Adrenal gland (tissue), 9 donors: ENCODE measurements at regions not wholly inside any gene's neighbourhood (a gene's known extent, or its start where the extent isn't known, plus 50 kb on each side); places are given as distances from the start of the nearest gene placed in this dataset.

Experiments
- DNase-seq, 7 donors: peaks; one replicate each; pipeline ENCODE4 v3.0.0-alpha.2; 2019 to 2020
- H3K27ac ChIP-seq, 5 donors: fragments of 200-600 bp; sonication (generic) in 4 of 5; 1 replicate in 3 of 5; 2 replicates in 2 of 5; pipeline versions ENCODE4 v1.5.1 to v1.8.0; 2016 to 2020; ENCODE audit warnings: mild to moderate bottlenecking in 1 of 5
- H3K27me3 ChIP-seq: fragments of 200-600 bp; 2 replicates; pipeline ENCODE4 v1.8.0; 2021
- H3K36me3 ChIP-seq, 2 donors: fragments of 200-600 bp; replicated peaks in 1 of 2; 1 replicate in 1 of 2; 2 replicates in 1 of 2; pipeline versions ENCODE4 v1.5.1 to v1.8.0; 2018 to 2022
- H3K4me1 ChIP-seq, 2 donors: fragments of 200-600 bp; replicated peaks in 1 of 2; 1 replicate in 1 of 2; 2 replicates in 1 of 2; pipeline versions ENCODE4 v1.5.1 to v1.8.0; 2018 to 2021
- H3K4me3 ChIP-seq, 4 donors: fragments of 200-600 bp; sonication (generic) in 3 of 4; one replicate each; pipeline ENCODE4 v1.5.1; 2016 to 2018
- H3K9me3 ChIP-seq, 3 donors: fragments of 200-600 bp; sonication (generic) in 1 of 3; replicated peaks in 1 of 3; 1 replicate in 2 of 3; 2 replicates in 1 of 3; pipeline versions ENCODE4 v1.5.1 to v1.8.0; 2016 to 2021
- POLR2A ChIP-seq, 2 donors: fragments of 450-650 bp; IDR thresholded peaks; one replicate each; pipeline ENCODE4 v1.6.1; 2017; ENCODE audit warnings: antibody characterized with exemption in 2 of 2, mild to moderate bottlenecking in 2 of 2, moderate library complexity in 1 of 2
- WGBS, 4 donors: extraction: QIAGEN DNeasy Blood & Tissue Kit in 2 of 4; methylation state at CpG; one replicate each; pipeline versions ENCODE4 v1.1.5 to v1.1.7; 2013 to 2017; 5-methylcytosine and 5-hydroxymethylcytosine counted together
- intact Hi-C, 2 donors: fragments of 100-400 bp; cut with DNase I; formaldehyde crosslinking; loops; one replicate each; pipeline versions ENCODE4 v1.14.1 to v1.15.0; 2022 to 2023
- TF ChIP-seq, protein P1 (sequence below), 6 experiments: fragments of 450-650 bp in 4 of 6; fragments of 200-600 bp in 2 of 6; sonication (generic) in 1 of 6; IDR thresholded peaks; 1 replicate in 5 of 6; 2 replicates in 1 of 6; pipeline versions ENCODE4 v1.5.1 to v1.8.0; 2016 to 2021; ENCODE audit warnings: antibody characterized with exemption in 6 of 6, mild to moderate bottlenecking in 2 of 6, moderate library complexity in 1 of 6
- donor health status: healthy with polysubstance abuse.
- donor health status: Bipolar disorder and iron deficiency.
- donor health status: DM: yes; HTN: yes; CAD: no.
- donor health status: DM: no; HTN: no; CAD: no.
- donor health status: DM: no; HTN: no; CAD: no.

DNA sequence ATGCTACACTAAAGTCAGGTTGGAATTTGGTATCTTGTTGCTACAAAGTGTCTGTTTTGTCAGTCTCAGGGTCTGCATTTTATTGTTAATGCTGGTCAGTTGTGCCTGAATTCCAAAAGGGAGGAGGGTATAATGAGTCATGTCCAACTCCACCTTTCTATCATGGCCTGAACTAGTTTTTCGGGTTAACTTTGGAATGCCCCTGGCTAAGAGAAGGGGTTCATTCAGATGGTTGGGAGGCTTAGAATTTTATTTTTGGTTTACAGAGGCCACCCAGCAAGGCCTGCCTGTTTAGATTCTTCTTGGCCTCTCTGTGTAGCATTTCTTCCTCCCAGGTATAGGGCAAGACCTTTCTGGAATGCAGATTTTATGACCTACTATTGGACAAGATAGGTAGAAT lies 93.2 kb downstream of the SKIDA1 start:
- Histone ChIP-seq H3K36me3 (no peaks in the 10 kb centered on the region), H3K27ac (no peak overlapping the region), H3K4me3 (no peak overlapping the region), H3K9me3 (no peaks in the 10 kb centered on the region), H3K4me1 (no peaks in the 10 kb centered on the region), H3K27me3 (no peaks in the 10 kb centered on the region)
- no peak for TF ChIP-seq POLR2A (IDR thresholded peaks at IDR 0.05)
- TF ChIP-seq, protein P1, sequence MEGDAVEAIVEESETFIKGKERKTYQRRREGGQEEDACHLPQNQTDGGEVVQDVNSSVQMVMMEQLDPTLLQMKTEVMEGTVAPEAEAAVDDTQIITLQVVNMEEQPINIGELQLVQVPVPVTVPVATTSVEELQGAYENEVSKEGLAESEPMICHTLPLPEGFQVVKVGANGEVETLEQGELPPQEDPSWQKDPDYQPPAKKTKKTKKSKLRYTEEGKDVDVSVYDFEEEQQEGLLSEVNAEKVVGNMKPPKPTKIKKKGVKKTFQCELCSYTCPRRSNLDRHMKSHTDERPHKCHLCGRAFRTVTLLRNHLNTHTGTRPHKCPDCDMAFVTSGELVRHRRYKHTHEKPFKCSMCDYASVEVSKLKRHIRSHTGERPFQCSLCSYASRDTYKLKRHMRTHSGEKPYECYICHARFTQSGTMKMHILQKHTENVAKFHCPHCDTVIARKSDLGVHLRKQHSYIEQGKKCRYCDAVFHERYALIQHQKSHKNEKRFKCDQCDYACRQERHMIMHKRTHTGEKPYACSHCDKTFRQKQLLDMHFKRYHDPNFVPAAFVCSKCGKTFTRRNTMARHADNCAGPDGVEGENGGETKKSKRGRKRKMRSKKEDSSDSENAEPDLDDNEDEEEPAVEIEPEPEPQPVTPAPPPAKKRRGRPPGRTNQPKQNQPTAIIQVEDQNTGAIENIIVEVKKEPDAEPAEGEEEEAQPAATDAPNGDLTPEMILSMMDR (IDR thresholded peaks at IDR 0.05) = no peak
- 83 to 100% (median 93%) methylated on average over 1 of the region's 1 CpG for WGBS, 4 donors
- intact Hi-C loops = no loop called here
- DNase-seq = no peak

DNA sequence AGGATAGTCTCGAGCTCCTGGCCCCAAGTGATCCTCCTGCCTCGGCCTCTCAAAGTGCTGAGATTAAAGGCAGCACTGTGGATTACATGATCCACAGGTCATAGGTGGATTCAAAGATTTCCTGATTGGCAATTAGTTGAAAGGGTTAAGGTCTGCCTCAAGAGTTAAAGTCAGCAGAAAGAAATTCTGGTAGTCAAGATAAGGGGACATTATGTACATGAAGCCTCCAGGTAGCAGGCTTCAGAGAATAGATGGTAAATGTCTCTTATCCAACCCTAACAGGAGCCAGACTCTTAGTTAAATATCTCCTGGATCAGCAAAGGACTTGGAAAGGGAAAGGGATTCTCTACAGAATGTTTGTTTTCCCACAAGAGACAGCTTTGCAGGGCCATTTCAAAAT lies 93.7 kb downstream of the SKIDA1 start:
- TF ChIP-seq, protein P1 (IDR thresholded peaks at IDR 0.05) = no peak
- no peak for TF ChIP-seq POLR2A (IDR thresholded peaks at IDR 0.05)
- WGBS, 4 donors = 85 to 94% (median 92%) methylated on average over 2 of the region's 2 CpGs
- no peaks in the 10 kb centered on the region for H3K36me3 ChIP-seq
- no peak overlapping the region for H3K4me3 ChIP-seq
- H3K4me1 ChIP-seq = no peaks in the 10 kb centered on the region
- intact Hi-C loops = no loop called here
- H3K9me3 ChIP-seq = no peaks in the 10 kb centered on the region
- no peaks in the 10 kb centered on the region for H3K27me3 ChIP-seq
- H3K27ac ChIP-seq = no peak overlapping the region
- DNase-seq = no peak

DNA sequence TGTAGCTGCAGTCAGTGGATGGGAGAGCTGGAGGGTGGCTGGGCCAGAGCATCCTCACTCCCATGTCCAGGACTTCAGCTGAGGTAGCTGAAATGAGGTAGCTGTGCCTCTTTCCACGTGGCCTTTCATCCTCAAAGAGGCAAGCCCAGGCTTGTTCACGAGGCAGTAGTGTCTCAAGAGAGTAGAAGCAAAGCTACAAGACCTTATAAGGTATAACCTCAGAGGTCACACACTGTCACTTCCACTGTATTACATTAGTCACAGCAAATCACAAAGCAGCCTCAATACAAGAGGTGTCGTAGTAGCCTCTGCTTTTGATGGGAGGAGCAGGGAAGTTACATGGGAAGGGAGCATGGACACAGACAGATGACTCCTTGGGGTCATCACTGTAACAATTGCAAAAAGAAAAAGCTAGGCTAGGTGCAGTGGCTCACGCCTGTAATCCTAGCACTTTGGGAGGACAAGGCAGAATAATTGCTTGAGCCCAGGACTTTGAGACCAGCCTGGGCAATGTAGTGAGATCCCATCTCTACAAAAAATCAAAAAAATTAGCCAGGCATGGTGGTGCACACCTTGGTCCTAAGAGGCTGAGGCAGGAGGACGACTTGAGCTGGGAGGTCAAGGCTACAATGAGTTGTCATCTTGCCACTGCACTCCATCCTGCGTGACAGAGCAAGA lies 97.5 kb downstream of the SKIDA1 start:
- no peak for DNase-seq
- no peak for TF ChIP-seq POLR2A (IDR thresholded peaks at IDR 0.05)
- TF ChIP-seq, protein P1 (IDR thresholded peaks at IDR 0.05) = no peak
- Histone ChIP-seq H3K4me3 (no peak overlapping the region), H3K9me3 (no peaks in the 10 kb centered on the region), H3K27ac (no peak overlapping the region), H3K27me3 (no peaks in the 10 kb centered on the region), H3K4me1 (no peaks in the 10 kb centered on the region), H3K36me3 (no peaks in the 10 kb centered on the region)
- intact Hi-C loops = no loop called here
- 79 to 85% (median 82%) methylated on average over 6 of the region's 6 CpGs for WGBS, 4 donors

DNA sequence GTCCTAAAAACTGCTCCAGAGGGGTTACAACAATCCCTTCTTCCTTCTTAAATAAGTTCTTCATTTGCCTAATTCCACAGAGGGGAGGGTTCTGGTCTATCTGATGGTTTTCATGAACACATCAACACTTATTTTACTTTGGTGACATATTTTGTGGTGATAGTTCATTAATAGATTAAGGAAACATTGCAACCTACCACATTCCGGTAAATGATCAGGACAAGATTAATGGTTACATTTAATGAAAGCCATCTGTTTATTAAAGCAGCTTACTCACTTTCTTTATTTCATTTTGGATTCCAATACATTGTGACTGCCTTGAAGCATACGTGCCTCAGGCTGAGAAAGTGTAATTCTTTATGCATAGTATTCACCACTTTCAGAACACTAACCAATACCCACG lies 101.0 kb downstream of the SKIDA1 start:
- TF ChIP-seq POLR2A (IDR thresholded peaks at IDR 0.05) = no peak
- TF ChIP-seq, protein P1 (IDR thresholded peaks at IDR 0.05) = no peak
- Histone ChIP-seq H3K9me3 (no peaks in the 10 kb centered on the region), H3K36me3 (no peaks in the 10 kb centered on the region), H3K4me1 (no peaks in the 10 kb centered on the region), H3K4me3 (no peak overlapping the region), H3K27ac (no peak overlapping the region), H3K27me3 (no peaks in the 10 kb centered on the region)
- intact Hi-C loops = no loop called here
- no peak for DNase-seq
- 60 to 76% (median 68%) methylated on average over 3 of the region's 3 CpGs for WGBS, 4 donors
